ENCODE measurements at regions not wholly inside any gene's neighbourhood (a gene's known extent, or its start where the extent isn't known, plus 50 kb on each side); places are given as distances from the start of the nearest gene placed in this dataset.

DNA sequence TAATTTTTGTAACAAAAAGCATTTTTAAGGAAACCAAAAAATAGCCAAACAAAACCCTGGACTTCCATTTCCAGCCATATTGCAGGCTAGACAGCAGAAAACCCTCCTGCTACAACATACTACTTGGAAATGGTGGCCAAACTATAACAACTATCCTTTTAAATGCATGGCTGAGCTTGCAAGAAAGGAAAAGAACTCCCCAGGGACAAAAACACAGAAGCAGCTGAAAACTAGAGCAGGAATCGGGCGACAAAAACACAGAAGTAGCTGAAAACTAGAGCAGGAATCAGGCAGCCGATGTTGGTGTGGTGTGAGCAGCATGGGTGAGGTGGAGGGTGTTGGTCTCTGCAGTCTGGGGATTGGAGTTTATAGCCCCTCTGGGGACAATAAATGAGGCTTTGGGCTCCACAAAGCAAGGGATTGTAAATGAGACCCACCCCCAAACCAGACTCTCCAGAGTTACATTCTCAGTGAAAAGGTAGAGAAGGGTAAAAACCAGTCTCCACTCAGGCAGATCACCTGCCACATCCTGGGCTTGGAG, 95.2 kb downstream of the C9orf50 start:
- no peaks in the 10 kb centered on the region for H3K4me1 ChIP-seq
- no peak for TF ChIP-seq POLR2A (IDR thresholded peaks at IDR 0.05)
- TF ChIP-seq, protein P1, sequence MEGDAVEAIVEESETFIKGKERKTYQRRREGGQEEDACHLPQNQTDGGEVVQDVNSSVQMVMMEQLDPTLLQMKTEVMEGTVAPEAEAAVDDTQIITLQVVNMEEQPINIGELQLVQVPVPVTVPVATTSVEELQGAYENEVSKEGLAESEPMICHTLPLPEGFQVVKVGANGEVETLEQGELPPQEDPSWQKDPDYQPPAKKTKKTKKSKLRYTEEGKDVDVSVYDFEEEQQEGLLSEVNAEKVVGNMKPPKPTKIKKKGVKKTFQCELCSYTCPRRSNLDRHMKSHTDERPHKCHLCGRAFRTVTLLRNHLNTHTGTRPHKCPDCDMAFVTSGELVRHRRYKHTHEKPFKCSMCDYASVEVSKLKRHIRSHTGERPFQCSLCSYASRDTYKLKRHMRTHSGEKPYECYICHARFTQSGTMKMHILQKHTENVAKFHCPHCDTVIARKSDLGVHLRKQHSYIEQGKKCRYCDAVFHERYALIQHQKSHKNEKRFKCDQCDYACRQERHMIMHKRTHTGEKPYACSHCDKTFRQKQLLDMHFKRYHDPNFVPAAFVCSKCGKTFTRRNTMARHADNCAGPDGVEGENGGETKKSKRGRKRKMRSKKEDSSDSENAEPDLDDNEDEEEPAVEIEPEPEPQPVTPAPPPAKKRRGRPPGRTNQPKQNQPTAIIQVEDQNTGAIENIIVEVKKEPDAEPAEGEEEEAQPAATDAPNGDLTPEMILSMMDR (IDR thresholded peaks at IDR 0.05) = no peak
- H3K27ac ChIP-seq = no peak overlapping the region
- intact Hi-C loops (cut with DNase I) = no loop called here
- no peaks in the 10 kb centered on the region for H3K36me3 ChIP-seq
- H3K27me3 ChIP-seq = no peaks in the 10 kb centered on the region
- ATAC-seq = no peak
- H3K4me3 ChIP-seq = no peak overlapping the region
- DNase-seq = no peak
- peaks cover 0 to 10% (median 0%) of the 10 kb centered on the region in 12 donors for H3K9me3 ChIP-seq
- WGBS, 4 donors = 65 to 78% (median 71%) methylated on average over 3 of the region's 3 CpGs

DNA sequence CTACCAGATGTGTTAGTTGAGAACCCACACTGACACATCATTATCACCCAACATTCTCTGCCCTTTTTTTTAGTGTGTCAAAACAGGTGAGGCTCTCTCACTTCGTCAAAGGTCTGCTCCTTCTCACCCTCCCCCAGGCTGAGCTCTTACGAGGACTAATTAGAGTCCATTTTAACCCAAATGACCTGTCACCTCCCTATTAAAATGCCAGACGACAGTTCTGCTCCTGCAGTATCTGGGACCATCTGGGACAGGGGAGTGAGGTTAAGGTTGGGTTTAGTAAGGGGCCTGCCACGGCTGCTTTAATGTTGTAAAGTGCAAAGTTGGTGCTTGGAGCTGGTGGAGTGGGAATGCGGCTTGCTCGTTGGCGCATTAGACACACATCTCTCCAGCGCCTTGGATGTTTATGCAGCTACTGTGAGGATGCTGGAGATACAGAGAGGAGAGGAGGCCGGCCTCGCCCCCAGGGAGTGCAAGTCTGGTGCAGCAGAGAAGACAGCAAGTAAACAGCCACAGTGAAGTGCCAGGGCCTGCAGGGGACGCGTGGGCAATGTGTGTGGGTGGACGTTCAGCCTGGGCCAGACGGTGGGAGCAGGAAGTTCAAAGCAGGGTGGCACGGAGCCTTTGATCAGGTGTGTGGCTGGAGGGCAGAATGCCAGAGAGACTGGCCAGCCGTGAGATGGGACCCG, 96.2 kb downstream of the C9orf50 start:
- DNase-seq = no peak
- intact Hi-C loops (cut with DNase I) = no loop called here
- Histone ChIP-seq H3K27ac (no peak overlapping the region), H3K4me1 (no peaks in the 10 kb centered on the region), H3K4me3 (no peak overlapping the region), H3K27me3 (no peaks in the 10 kb centered on the region), H3K36me3 (no peaks in the 10 kb centered on the region), H3K9me3 (peaks cover 0 to 10% (median 0%) of the 10 kb centered on the region in 12 donors)
- ATAC-seq = no peak
- 78 to 85% (median 80%) methylated on average over 17 of the region's 17 CpGs for WGBS, 4 donors
- TF ChIP-seq POLR2A (IDR thresholded peaks at IDR 0.05) = no peak
- TF ChIP-seq, protein P1 (IDR thresholded peaks at IDR 0.05) = no peak

DNA sequence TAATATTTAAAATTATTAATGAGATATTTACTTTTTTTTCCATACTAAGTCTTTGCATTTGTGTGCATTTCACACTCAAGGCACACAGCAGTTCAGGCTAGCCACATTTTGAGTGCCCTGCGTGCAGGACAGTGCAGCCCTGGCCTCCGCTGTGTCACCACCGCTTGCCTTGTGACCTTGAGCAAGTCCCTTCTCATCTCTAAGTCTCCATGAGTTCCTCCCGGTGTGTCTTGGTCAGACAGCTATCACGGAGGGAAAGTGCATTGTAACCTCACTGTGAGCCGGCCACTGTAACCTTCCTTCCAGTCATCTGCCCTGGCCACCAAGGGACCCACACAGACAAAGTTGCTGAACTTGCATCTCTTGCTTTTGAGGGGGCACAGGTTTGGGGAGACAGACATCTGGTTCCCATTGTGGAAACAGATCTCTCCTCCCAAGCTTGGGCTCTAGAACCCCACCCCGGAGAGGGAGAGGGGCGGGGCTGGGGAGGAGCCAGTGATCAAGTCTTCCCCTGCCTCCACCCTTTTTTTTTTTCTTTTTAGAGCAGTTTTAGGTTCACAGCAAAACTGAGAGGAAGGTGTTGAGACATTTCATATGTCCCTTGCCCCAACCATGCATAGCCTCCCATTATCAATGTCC, 96.8 kb downstream of the C9orf50 start:
- H3K4me1 ChIP-seq = no peaks in the 10 kb centered on the region
- DNase-seq (no peak), ATAC-seq (no peak)
- TF ChIP-seq POLR2A (IDR thresholded peaks at IDR 0.05) = no peak
- TF ChIP-seq, protein P1 (IDR thresholded peaks at IDR 0.05) = no peak
- H3K27me3 ChIP-seq = no peaks in the 10 kb centered on the region
- intact Hi-C loops (cut with DNase I) = no loop called here
- no peak overlapping the region for H3K4me3 ChIP-seq
- H3K36me3 ChIP-seq = no peaks in the 10 kb centered on the region
- no peak overlapping the region for H3K27ac ChIP-seq
- 78 to 84% (median 80%) methylated on average over 8 of the region's 8 CpGs for WGBS, 4 donors
- H3K9me3 ChIP-seq = peaks cover 0 to 10% (median 0%) of the 10 kb centered on the region in 12 donors

DNA sequence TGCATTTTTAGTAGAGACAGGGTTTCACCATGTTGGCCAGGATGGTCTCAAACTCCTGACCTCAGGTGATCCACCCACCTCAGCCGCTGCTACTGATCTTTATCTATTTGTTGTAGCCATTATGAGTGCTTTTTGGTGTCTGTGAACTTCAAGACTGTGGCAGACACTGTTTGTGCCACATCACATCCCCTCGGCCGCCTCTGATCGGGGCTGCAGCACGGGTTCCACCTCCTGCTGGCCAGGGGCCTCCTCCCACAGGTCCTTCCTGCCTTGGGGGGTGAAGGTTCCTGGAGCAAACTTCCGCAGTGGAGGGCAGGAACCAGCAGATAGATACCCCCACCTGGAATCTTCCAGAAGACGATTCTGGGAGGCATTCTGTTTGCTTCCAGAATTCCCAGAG, 98.5 kb downstream of the C9orf50 start:
- Histone ChIP-seq H3K4me1 (no peaks in the 10 kb centered on the region), H3K36me3 (no peaks in the 10 kb centered on the region), H3K4me3 (no peak overlapping the region), H3K27ac (no peak overlapping the region), H3K9me3 (peaks cover 0 to 16% (median 2%) of the 10 kb centered on the region in 12 donors), H3K27me3 (no peaks in the 10 kb centered on the region)
- WGBS, 4 donors = 56 to 73% (median 69%) methylated on average over 7 of the region's 7 CpGs
- no peak for TF ChIP-seq POLR2A (IDR thresholded peaks at IDR 0.05)
- TF ChIP-seq, protein P1 (IDR thresholded peaks at IDR 0.05) = no peak
- intact Hi-C loops (cut with DNase I) = no loop called here
- ATAC-seq (no peak), DNase-seq (no peak)

All from heart left ventricle (tissue), 16 donors.